ENCODE measurements at regions not wholly inside any gene's neighbourhood (a gene's known extent, or its start where the extent isn't known, plus 50 kb on each side); places are given as distances from the start of the nearest gene placed in this dataset.
"Not testable (repeated sequence)": the region's sequence is repeated elsewhere in the genome, so short reads cannot be mapped to it uniquely, and the experiment has no call there.

GRCh38 chr16:88162778-88163177 lies 211.5 kb downstream of the BANP start:
- H3K4me3 ChIP-seq (ENCODE audit: low read depth, low read length); H3K27ac ChIP-seq (ENCODE audit: low read depth); DNase-seq (ENCODE audit: extremely low spot score); H3K36me3 ChIP-seq (ENCODE audit: insufficient read depth); H3K4me1 ChIP-seq (ENCODE audit: insufficient read depth): not testable (repeated sequence)
- WGBS = 88% methylated on average over 2 of the region's 2 CpGs

- WGBS = 84% methylated on average over 12 of the region's 12 CpGs
- H3K4me3 ChIP-seq (ENCODE audit: low read depth, low read length); DNase-seq (ENCODE audit: extremely low spot score); H3K4me1 ChIP-seq (ENCODE audit: insufficient read depth); H3K36me3 ChIP-seq (ENCODE audit: insufficient read depth); H3K27ac ChIP-seq (ENCODE audit: low read depth): not testable (repeated sequence)
Measured at GRCh38 chr16:88164196-88165039, 213.2 kb downstream of the BANP start.

GRCh38 chr16:88165040-88165544 lies 213.9 kb downstream of the BANP start:
- not testable (repeated sequence) for H3K36me3 ChIP-seq (ENCODE audit: insufficient read depth); H3K4me3 ChIP-seq (ENCODE audit: low read depth, low read length); DNase-seq (ENCODE audit: extremely low spot score); H3K4me1 ChIP-seq (ENCODE audit: insufficient read depth); H3K27ac ChIP-seq (ENCODE audit: low read depth)
- WGBS = 83% methylated on average over 9 of the region's 9 CpGs

- not testable (repeated sequence) for H3K4me3 ChIP-seq (ENCODE audit: low read depth, low read length); H3K4me1 ChIP-seq (ENCODE audit: insufficient read depth); H3K36me3 ChIP-seq (ENCODE audit: insufficient read depth); DNase-seq (ENCODE audit: extremely low spot score)
- 63% methylated on average over 15 of the region's 15 CpGs for WGBS
- H3K27ac ChIP-seq (ENCODE audit: low read depth) = peak overlapping the region; percentile 52
Measured at GRCh38 chr16:88165683-88166082, 214.4 kb downstream of the BANP start.

GRCh38 chr16:88166209-88166773 lies 215.1 kb downstream of the BANP start:
- not testable (repeated sequence) for H3K4me1 ChIP-seq (ENCODE audit: insufficient read depth); DNase-seq (ENCODE audit: extremely low spot score)
- WGBS = 44% methylated on average over 14 of the region's 16 CpGs

GRCh38 chr16:88167798-88168556 lies 214.8 kb upstream of the ZNF469 start:
- not testable (repeated sequence) for H3K4me1 ChIP-seq (ENCODE audit: insufficient read depth); H3K4me3 ChIP-seq (ENCODE audit: low read depth, low read length); H3K27ac ChIP-seq (ENCODE audit: low read depth); H3K36me3 ChIP-seq (ENCODE audit: insufficient read depth)
- 22% methylated on average over 22 of the region's 22 CpGs for WGBS
- DNase-seq (ENCODE audit: extremely low spot score) = peak; percentile 56

More at GRCh38 chr16:88166209-88166773, 215.1 kb downstream of the BANP start:
- H3K27ac ChIP-seq (ENCODE audit: low read depth); H3K4me3 ChIP-seq (ENCODE audit: low read depth, low read length); H3K36me3 ChIP-seq (ENCODE audit: insufficient read depth): not testable (repeated sequence)

GRCh38 chr16:88168557-88168949 lies 214.2 kb upstream of the ZNF469 start:
- whole genome bisulfite sequencing = 46% methylated on average over 6 of the region's 6 CpGs
- H3K27ac ChIP-seq (ENCODE audit: low read depth); H3K4me3 ChIP-seq (ENCODE audit: low read depth, low read length); H3K4me1 ChIP-seq (ENCODE audit: insufficient read depth); H3K36me3 ChIP-seq (ENCODE audit: insufficient read depth); DNase-seq (ENCODE audit: extremely low spot score): not testable (repeated sequence)

- not testable (repeated sequence) for H3K4me3 ChIP-seq (ENCODE audit: low read depth, low read length); H3K27ac ChIP-seq (ENCODE audit: low read depth); H3K36me3 ChIP-seq (ENCODE audit: insufficient read depth); H3K4me1 ChIP-seq (ENCODE audit: insufficient read depth); DNase-seq (ENCODE audit: extremely low spot score)
- WGBS = 94% methylated on average over 26 of the region's 26 CpGs
Measured at GRCh38 chr16:88169136-88169830, 213.5 kb upstream of the ZNF469 start.

GRCh38 chr16:88169831-88170165 lies 213.0 kb upstream of the ZNF469 start:
- 94% methylated on average over 8 of the region's 8 CpGs for WGBS
- H3K4me1 ChIP-seq (ENCODE audit: insufficient read depth); H3K27ac ChIP-seq (ENCODE audit: low read depth); DNase-seq (ENCODE audit: extremely low spot score); H3K4me3 ChIP-seq (ENCODE audit: low read depth, low read length); H3K36me3 ChIP-seq (ENCODE audit: insufficient read depth): not testable (repeated sequence)

- Histone ChIP-seq H3K4me1 (ENCODE audit: insufficient read depth) (no peaks in the 10 kb centered on the region), H3K4me3 (ENCODE audit: low read depth, low read length) (no peak overlapping the region), H3K27ac (ENCODE audit: low read depth) (no peak overlapping the region), H3K36me3 (ENCODE audit: insufficient read depth) (no peaks in the 10 kb centered on the region)
- 81% methylated on average over 17 of the region's 17 CpGs for WGBS
- DNase-seq (ENCODE audit: extremely low spot score) = no peak
Measured at GRCh38 chr16:88170528-88170991, 212.2 kb upstream of the ZNF469 start.

GRCh38 chr16:88171126-88171525 lies 211.6 kb upstream of the ZNF469 start:
- DNase-seq (ENCODE audit: extremely low spot score); H3K4me3 ChIP-seq (ENCODE audit: low read depth, low read length); H3K36me3 ChIP-seq (ENCODE audit: insufficient read depth); H3K4me1 ChIP-seq (ENCODE audit: insufficient read depth); H3K27ac ChIP-seq (ENCODE audit: low read depth): not testable (repeated sequence)
- WGBS = 98% methylated on average over 1 of the region's 1 CpG

GRCh38 chr16:88176184-88176583 lies 206.6 kb upstream of the ZNF469 start:
- not testable (repeated sequence) for H3K4me3 ChIP-seq (ENCODE audit: low read depth, low read length); H3K4me1 ChIP-seq (ENCODE audit: insufficient read depth); DNase-seq (ENCODE audit: extremely low spot score); H3K36me3 ChIP-seq (ENCODE audit: insufficient read depth); H3K27ac ChIP-seq (ENCODE audit: low read depth)
- WGBS = 90% methylated on average over 3 of the region's 8 CpGs

GRCh38 chr16:88176591-88177180 lies 206.1 kb upstream of the ZNF469 start:
- DNase-seq (ENCODE audit: extremely low spot score); H3K4me1 ChIP-seq (ENCODE audit: insufficient read depth); H3K4me3 ChIP-seq (ENCODE audit: low read depth, low read length); H3K27ac ChIP-seq (ENCODE audit: low read depth); H3K36me3 ChIP-seq (ENCODE audit: insufficient read depth): not testable (repeated sequence)
- 88% methylated on average over 23 of the region's 23 CpGs for WGBS

All from urinary bladder (tissue), 3 donors.